Vagina (tissue), 2 donors: ENCODE measurements at regions not wholly inside any gene's neighbourhood (a gene's known extent, or its start where the extent isn't known, plus 50 kb on each side); places are given as distances from the start of the nearest gene placed in this dataset.

Experiments used
- CTCF ChIP-seq, 3 experiments: fragments of 450-650 bp in 2 of 3; fragments of 200-600 bp in 1 of 3; sonication (generic) in 1 of 3; IDR thresholded peaks; one replicate each; pipeline ENCODE4 v1.5.1; 2017 to 2019; ENCODE audit warnings: antibody characterized with exemption in 3 of 3, mild to moderate bottlenecking in 2 of 3, moderate library complexity in 2 of 3
- POLR2A ChIP-seq, 2 donors: fragments of 450-650 bp; IDR thresholded peaks; one replicate each; pipeline ENCODE4 v1.6.1; 2017; ENCODE audit warnings: antibody characterized with exemption in 2 of 2, mild to moderate bottlenecking in 2 of 2, moderate library complexity in 2 of 2
- POLR2AphosphoS5 ChIP-seq, 2 donors: sonication (generic); formaldehyde crosslinking; IDR thresholded peaks; one replicate each; pipeline ENCODE4 v1.9.0; 2017; ENCODE audit warnings: antibody characterized with exemption in 2 of 2, mild to moderate bottlenecking in 2 of 2, low read depth in 1 of 2; ENCODE audit not compliant: insufficient read depth in 1 of 2

- TF ChIP-seq CTCF (IDR thresholded peaks at IDR 0.05) (no peak), POLR2A (IDR thresholded peaks at IDR 0.05) (no peak), POLR2AphosphoS5 (IDR thresholded peaks at IDR 0.05; ENCODE audit: insufficient read depth in 1 of 2, low read depth in 1 of 2) (no peak)
These were observed 359.1 kb downstream of the KCNA4 start for GRCh38 chr11:29657709-29658108.
